Loucy (cell line): ENCODE measurements at regions not wholly inside any gene's neighbourhood (a gene's known extent, or its start where the extent isn't known, plus 50 kb on each side); places are given as distances from the start of the nearest gene placed in this dataset.

Experiments used
- H2AFZ ChIP-seq: fragments of 200-600 bp; sonication (generic); 2 replicates; pipeline ENCODE4 v1.6.0; 2016; ENCODE audit warnings: antibody characterized with exemption, mild to moderate bottlenecking, low read length, moderate library complexity
- H3F3A ChIP-seq: fragments of 200-600 bp; 2 replicates; pipeline ENCODE4 v1.6.0; 2016; ENCODE audit warnings: antibody characterized with exemption, low read depth, mild to moderate bottlenecking
- H3K27me3 ChIP-seq: fragments of 200-600 bp; sonication (generic); 2 replicates; pipeline ENCODE4 v1.6.1; 2014; ENCODE audit warnings: low read length, mild to moderate bottlenecking; ENCODE audit not compliant: insufficient read depth, poor library complexity, severe bottlenecking
- H3K36me3 ChIP-seq: fragments of 200-600 bp; sonication (generic); 2 replicates; pipeline ENCODE4 v1.6.1; 2016; ENCODE audit warnings: low read length; ENCODE audit not compliant: insufficient read depth
- H3K4me1 ChIP-seq: fragments of 200-600 bp; sonication (generic); 2 replicates; pipeline ENCODE4 v1.5.1; 2014; ENCODE audit warnings: low read length, mild to moderate bottlenecking; ENCODE audit not compliant: insufficient read depth, poor library complexity, severe bottlenecking
- H3K4me2 ChIP-seq: fragments of 200-600 bp; sonication (generic); 2 replicates; pipeline ENCODE4 v1.6.0; 2014; ENCODE audit warnings: antibody characterized with exemption, low read length, low read depth, mild to moderate bottlenecking; ENCODE audit not compliant: poor library complexity, severe bottlenecking
- H3K4me3 ChIP-seq: fragments of 200-600 bp; sonication (generic); 2 replicates; pipeline ENCODE4 v1.5.1; 2014; ENCODE audit warnings: low read length, mild to moderate bottlenecking, mixed read lengths; ENCODE audit not compliant: poor library complexity, severe bottlenecking
- H3K79me2 ChIP-seq: fragments of 200-600 bp; sonication (generic); 2 replicates; pipeline ENCODE4 v1.6.1; 2014; ENCODE audit warnings: low read length; ENCODE audit not compliant: insufficient read depth
- H3K9ac ChIP-seq: fragments of 200-600 bp; sonication (generic); 2 replicates; pipeline ENCODE4 v1.6.0; 2014; ENCODE audit warnings: mild to moderate bottlenecking, low read depth, low read length, moderate library complexity; ENCODE audit not compliant: poor library complexity, severe bottlenecking
- H3K9me2 ChIP-seq: fragments of 200-600 bp; sonication (generic); replicated peaks from 2 replicates; pipeline ENCODE4 v1.6.1; 2016; ENCODE audit warnings: low read depth, low read length, mixed read lengths
- H3K9me3 ChIP-seq: fragments of 200-600 bp; sonication (generic); 2 replicates; pipeline ENCODE4 v1.6.1; 2014; ENCODE audit warnings: mild to moderate bottlenecking, antibody characterized with exemption, low read length, low read depth; ENCODE audit not compliant: insufficient read depth
- H4K20me1 ChIP-seq: fragments of 200-600 bp; sonication (generic); 2 replicates; pipeline ENCODE4 v1.6.0; 2014; ENCODE audit warnings: antibody characterized with exemption, low read length, mild to moderate bottlenecking; ENCODE audit not compliant: insufficient read depth, poor library complexity, severe bottlenecking
- EZH2phosphoT487 ChIP-seq: fragments of 200-600 bp; IDR thresholded peaks from 2 replicates; pipeline ENCODE4 v1.6.1; 2018; ENCODE audit warnings: antibody characterized with exemption, mild to moderate bottlenecking, moderate library complexity, borderline replicate concordance
- TF ChIP-seq, protein P1 (sequence below): fragments of 200-600 bp; sonication (generic); conservative IDR thresholded peaks from 2 replicates; pipeline ENCODE4 v1.5.1; 2014; ENCODE audit warnings: mild to moderate bottlenecking, antibody characterized with exemption, low read length

DNA sequence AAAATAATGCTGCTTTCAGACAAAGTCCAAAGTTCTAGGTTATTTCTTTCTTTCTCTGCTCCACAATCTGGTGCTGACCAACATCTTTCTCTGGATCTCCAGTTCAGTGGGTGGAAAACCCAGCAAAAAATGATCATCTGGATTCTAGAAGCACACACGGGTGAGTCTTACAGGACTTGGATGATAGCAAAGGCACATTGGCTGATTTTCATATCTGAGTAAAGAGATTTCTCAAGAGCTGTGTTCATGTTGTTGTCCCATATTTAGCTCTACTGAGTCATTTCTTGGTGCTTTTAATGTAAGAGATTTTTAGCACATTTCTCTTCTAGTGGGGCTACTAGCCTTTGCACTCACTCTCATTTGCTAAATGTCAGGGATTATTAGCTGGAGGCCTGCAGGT is 336.7 kb downstream of the GALC start:
- Histone ChIP-seq H3K4me3 (no peak overlapping the region), H3K4me2 (no peak overlapping the region)

DNA sequence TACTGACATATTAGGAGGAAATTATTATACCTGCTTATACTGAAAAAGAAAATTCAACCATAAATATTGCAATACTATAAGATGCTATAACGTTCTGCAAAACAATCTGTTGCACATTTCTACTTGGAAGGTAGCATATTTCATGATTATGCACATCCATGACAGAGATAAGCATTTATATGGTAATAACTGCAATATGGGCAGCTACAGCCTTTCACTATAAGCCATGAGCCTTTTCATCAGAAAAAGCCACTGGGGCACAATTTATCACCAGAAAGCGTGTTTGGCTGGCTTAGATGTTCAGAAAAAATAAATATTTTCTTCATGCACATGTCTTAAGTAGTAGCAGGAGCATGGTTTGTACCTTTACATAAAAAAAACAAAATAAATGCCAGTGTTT is 340.7 kb downstream of the GALC start:
- Histone ChIP-seq H3K4me1 (no peaks in the 10 kb centered on the region), H3K9ac (no peak overlapping the region), H2AFZ (no peak overlapping the region), H3K4me2 (no peak overlapping the region), H3K36me3 (no peaks in the 10 kb centered on the region), H3K9me3 (peaks cover 7% of the 10 kb centered on the region; the same call in 1 of the 2 replicates), H3K27me3 (no peaks in the 10 kb centered on the region), H3F3A (no peaks in the 10 kb centered on the region), H3K4me3 (no peak overlapping the region), H3K79me2 (no peaks in the 10 kb centered on the region), H3K9me2 (no peaks in the 10 kb centered on the region), H4K20me1 (no peaks in the 10 kb centered on the region)
- no peak for TF ChIP-seq EZH2phosphoT487
- TF ChIP-seq, protein P1, sequence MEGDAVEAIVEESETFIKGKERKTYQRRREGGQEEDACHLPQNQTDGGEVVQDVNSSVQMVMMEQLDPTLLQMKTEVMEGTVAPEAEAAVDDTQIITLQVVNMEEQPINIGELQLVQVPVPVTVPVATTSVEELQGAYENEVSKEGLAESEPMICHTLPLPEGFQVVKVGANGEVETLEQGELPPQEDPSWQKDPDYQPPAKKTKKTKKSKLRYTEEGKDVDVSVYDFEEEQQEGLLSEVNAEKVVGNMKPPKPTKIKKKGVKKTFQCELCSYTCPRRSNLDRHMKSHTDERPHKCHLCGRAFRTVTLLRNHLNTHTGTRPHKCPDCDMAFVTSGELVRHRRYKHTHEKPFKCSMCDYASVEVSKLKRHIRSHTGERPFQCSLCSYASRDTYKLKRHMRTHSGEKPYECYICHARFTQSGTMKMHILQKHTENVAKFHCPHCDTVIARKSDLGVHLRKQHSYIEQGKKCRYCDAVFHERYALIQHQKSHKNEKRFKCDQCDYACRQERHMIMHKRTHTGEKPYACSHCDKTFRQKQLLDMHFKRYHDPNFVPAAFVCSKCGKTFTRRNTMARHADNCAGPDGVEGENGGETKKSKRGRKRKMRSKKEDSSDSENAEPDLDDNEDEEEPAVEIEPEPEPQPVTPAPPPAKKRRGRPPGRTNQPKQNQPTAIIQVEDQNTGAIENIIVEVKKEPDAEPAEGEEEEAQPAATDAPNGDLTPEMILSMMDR, result no peak

More for the DNA sequence above, 336.7 kb downstream of the GALC start:
- Histone ChIP-seq H4K20me1 (no peaks in the 10 kb centered on the region), H3K9ac (no peak overlapping the region), H3K9me3 (no peaks in the 10 kb centered on the region; the same call in 1 of the 2 replicates), H3K4me1 (no peaks in the 10 kb centered on the region), H3K79me2 (no peaks in the 10 kb centered on the region), H3K36me3 (no peaks in the 10 kb centered on the region), H3K9me2 (no peaks in the 10 kb centered on the region), H3F3A (no peaks in the 10 kb centered on the region), H3K27me3 (no peaks in the 10 kb centered on the region), H2AFZ (no peak overlapping the region)
- TF ChIP-seq EZH2phosphoT487, result no peak
- TF ChIP-seq, protein P1, result no peak

DNA sequence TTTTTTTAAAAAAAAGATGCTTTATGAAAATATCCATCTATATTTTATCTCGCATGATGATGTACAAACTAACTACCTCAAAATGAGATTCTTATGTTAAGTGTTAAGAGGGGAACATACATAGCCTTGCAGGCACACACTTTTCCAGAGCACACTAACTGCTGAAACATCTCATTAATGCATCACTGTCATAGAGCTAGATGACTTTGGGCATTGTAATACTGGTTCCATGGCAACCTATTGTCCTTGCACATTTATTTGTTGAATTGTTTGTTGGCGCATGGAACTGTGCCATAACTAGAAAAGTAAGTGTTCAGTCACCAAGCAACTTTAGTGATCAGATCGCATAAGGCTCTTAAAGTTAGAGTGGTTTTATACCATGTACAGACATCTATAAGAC is 348.3 kb downstream of the GALC start:
- H3K4me1 ChIP-seq, result no peaks in the 10 kb centered on the region
- H3F3A ChIP-seq, result no peaks in the 10 kb centered on the region
- no peaks in the 10 kb centered on the region for H3K27me3 ChIP-seq
- no peak overlapping the region for H3K9ac ChIP-seq
- no peaks in the 10 kb centered on the region for H3K36me3 ChIP-seq
- no peak overlapping the region for H2AFZ ChIP-seq
- TF ChIP-seq, protein P1, result no peak
- no peak for TF ChIP-seq EZH2phosphoT487
- H4K20me1 ChIP-seq, result no peaks in the 10 kb centered on the region
- H3K79me2 ChIP-seq, result no peaks in the 10 kb centered on the region
- H3K4me3 ChIP-seq, result no peak overlapping the region
- peaks cover 3% of the 10 kb centered on the region; the same call in 1 of the 2 replicates for H3K9me3 ChIP-seq
- H3K9me2 ChIP-seq, result no peaks in the 10 kb centered on the region
- no peak overlapping the region for H3K4me2 ChIP-seq
